Muscle of leg (tissue), 3 donors: ENCODE measurements at regions not wholly inside any gene's neighbourhood (a gene's known extent, or its start where the extent isn't known, plus 50 kb on each side); places are given as distances from the start of the nearest gene placed in this dataset.
"Not testable (repeated sequence)": the region's sequence is repeated elsewhere in the genome, so short reads cannot be mapped to it uniquely, and the experiment has no call there.

ENCODE experiments used
- DNase-seq: peaks from one replicate; pipeline ENCODE4 v3.0.0; 2013
- H3K27ac ChIP-seq: one replicate; pipeline ENCODE4 v1.5.1; 2013; ENCODE audit warnings: mild to moderate bottlenecking, low read length, control low read depth
- H3K27me3 ChIP-seq: one replicate; pipeline ENCODE4 v1.6.1; 2013; ENCODE audit warnings: low read length; ENCODE audit not compliant: control insufficient read depth, insufficient read depth
- H3K36me3 ChIP-seq: one replicate; pipeline ENCODE4 v1.6.1; 2013; ENCODE audit warnings: low read length; ENCODE audit not compliant: control insufficient read depth, insufficient read depth
- H3K4me1 ChIP-seq: one replicate; pipeline ENCODE4 v1.6.1; 2013; ENCODE audit warnings: low read length; ENCODE audit not compliant: control insufficient read depth, insufficient read depth
- H3K4me3 ChIP-seq: one replicate; pipeline ENCODE4 v1.5.1; 2013; ENCODE audit warnings: low read length, control low read depth
- H3K9me3 ChIP-seq: replicated peaks from 2 replicates; pipeline ENCODE4 v1.6.1; 2013; ENCODE audit warnings: low read depth, low read length; ENCODE audit not compliant: control insufficient read depth
- WGBS: methylation state at CpG from one replicate; pipeline ENCODE4 v1.1.5; 2013; ENCODE audit warnings: missing lambda C conversion rate; ENCODE audit not compliant: insufficient coverage; 5-methylcytosine and 5-hydroxymethylcytosine counted together

DNA sequence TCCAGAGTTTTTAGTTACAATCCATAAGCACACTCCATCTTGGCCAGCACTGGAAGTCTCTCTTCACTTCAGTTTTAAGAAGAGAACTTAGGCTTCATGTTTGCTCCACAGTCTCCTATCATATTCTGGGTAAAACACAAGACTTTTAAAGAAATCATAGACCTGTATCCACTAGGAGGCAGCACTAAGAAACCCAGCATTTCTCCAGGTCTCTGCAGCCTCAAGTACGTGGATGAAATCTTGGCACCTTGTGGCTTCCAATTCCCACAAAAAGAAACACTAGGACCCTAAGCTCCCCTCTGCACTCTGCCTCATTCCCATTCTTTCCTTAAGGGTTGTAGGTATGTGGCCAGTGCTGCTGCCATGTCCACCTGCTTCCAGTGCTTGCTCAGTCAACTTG is 367.3 kb upstream of the CASK start:
- H3K9me3 ChIP-seq, result no peaks in the 10 kb centered on the region
- WGBS, result no CpG with 5 or more reads among the region's 1 CpG
- no peaks in the 10 kb centered on the region for H3K36me3 ChIP-seq
- no peak overlapping the region for H3K4me3 ChIP-seq
- no peak for DNase-seq
- H3K27me3 ChIP-seq, result peaks cover 4% of the 10 kb centered on the region
- no peaks in the 10 kb centered on the region for H3K4me1 ChIP-seq
- no peak overlapping the region for H3K27ac ChIP-seq

- no CpG with 5 or more reads among the region's 3 CpGs for WGBS
- no peak for DNase-seq
- Histone ChIP-seq H3K36me3 (no peaks in the 10 kb centered on the region), H3K4me1 (no peaks in the 10 kb centered on the region), H3K27me3 (peaks cover 4% of the 10 kb centered on the region), H3K27ac (no peak overlapping the region), H3K4me3 (no peak overlapping the region), H3K9me3 (no peaks in the 10 kb centered on the region)
These were observed 366.4 kb upstream of the CASK start for GRCh38 chrX:42289492-42290385.

GRCh38 chrX:42285681-42286080 is 362.3 kb upstream of the CASK start:
- H3K9me3 ChIP-seq, DNase-seq: not testable (repeated sequence)
- WGBS, result 100% methylated on average over 1 of the region's 28 CpGs

DNA sequence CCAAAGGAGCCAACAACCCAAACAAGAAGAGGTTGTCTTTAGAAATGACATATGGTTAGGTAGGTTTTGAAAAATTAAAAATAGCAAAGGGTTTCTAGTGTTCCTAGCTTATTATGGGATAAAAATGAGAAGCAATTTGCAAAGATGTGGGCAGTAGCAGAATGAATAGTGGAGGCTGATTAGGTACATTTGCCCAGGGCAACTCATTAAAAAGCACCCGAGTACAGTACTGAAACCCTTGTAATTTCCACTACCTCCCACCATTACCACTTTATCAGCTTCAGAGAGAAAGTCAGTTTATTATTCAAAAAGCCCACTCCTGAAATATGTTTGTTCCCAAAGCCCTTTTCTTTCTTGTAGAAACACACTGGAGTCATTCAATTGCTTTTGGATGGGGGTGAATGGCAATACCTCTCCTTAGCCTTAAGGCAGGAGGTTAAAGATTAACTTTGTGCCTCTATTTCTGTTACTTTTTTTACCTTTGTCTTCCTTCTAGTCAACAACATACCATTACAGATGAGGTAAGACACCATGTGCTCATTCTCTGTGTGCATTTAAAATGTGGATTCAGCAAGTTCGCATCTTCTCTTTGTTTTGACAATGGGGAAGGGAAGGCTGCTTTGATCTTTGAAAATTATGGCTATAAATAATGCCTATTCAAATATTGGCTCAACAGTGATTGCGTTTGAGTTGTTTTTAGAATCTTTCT is 353.8 kb upstream of the CASK start:
- Histone ChIP-seq H3K4me1 (no peaks in the 10 kb centered on the region), H3K27ac (no peak overlapping the region), H3K9me3 (no peaks in the 10 kb centered on the region), H3K4me3 (no peak overlapping the region), H3K36me3 (no peaks in the 10 kb centered on the region), H3K27me3 (peaks cover 12% of the 10 kb centered on the region)
- DNase-seq, result no peak
- 60% methylated on average over 1 of the region's 3 CpGs for WGBS

More at GRCh38 chrX:42285681-42286080, 362.3 kb upstream of the CASK start:
- H3K36me3 ChIP-seq, H3K4me1 ChIP-seq, H3K4me3 ChIP-seq, H3K27ac ChIP-seq, H3K27me3 ChIP-seq: not testable (repeated sequence)

DNA sequence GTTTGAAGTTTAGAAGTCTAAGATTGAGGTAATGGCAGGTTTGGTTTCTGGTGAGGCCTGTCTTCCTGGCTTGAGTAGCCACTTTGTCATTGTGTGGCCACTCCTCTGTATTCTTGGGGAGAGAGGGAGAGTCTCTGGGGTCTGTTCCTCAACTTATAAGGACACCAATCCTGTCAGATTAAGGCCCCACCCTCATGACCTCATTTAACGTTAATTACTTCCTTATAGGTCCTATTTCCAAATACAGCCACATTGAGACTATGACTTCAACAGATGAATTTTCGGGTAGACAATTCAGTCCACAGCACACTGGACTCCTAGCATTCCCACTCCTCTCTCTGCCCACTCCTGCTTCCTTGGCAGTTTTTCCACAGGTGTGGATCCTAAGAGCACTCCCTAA is 350.8 kb upstream of the CASK start:
- H3K4me3 ChIP-seq, result no peak overlapping the region
- 48% methylated on average over 2 of the region's 2 CpGs for WGBS
- H3K4me1 ChIP-seq, result no peaks in the 10 kb centered on the region
- no peaks in the 10 kb centered on the region for H3K9me3 ChIP-seq
- no peak overlapping the region for H3K27ac ChIP-seq
- H3K27me3 ChIP-seq, result peaks cover 12% of the 10 kb centered on the region
- H3K36me3 ChIP-seq, result no peaks in the 10 kb centered on the region
- DNase-seq, result no peak

GRCh38 chrX:42273387-42273786 is 350.0 kb upstream of the CASK start:
- Histone ChIP-seq H3K36me3 (no peaks in the 10 kb centered on the region), H3K27me3 (peaks cover 8% of the 10 kb centered on the region), H3K4me3 (no peak overlapping the region), H3K9me3 (no peaks in the 10 kb centered on the region), H3K27ac (no peak overlapping the region), H3K4me1 (no peaks in the 10 kb centered on the region)
- WGBS, result 61% methylated on average over 4 of the region's 4 CpGs
- no peak for DNase-seq

DNA sequence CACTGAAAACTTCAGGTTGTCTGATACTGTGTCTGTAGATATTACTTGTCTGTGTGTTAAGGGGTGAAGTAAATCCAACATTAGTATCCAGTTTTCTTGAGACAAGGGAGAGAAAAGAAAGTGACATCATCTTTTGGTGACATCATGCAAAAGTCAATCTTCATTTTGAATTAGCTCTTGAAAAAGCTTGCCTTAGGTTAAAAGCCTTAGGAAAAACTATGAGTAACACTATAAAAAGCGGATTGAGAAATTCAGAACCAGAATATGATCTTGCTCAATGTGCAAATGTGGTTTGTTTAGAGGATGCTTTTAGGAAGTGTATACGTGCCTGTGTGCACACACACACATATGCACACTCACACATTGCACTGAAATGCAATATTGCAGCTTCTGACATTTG is 345.8 kb upstream of the CASK start:
- no peak overlapping the region for H3K27ac ChIP-seq
- no peaks in the 10 kb centered on the region for H3K4me1 ChIP-seq
- no peaks in the 10 kb centered on the region for H3K9me3 ChIP-seq

DNA sequence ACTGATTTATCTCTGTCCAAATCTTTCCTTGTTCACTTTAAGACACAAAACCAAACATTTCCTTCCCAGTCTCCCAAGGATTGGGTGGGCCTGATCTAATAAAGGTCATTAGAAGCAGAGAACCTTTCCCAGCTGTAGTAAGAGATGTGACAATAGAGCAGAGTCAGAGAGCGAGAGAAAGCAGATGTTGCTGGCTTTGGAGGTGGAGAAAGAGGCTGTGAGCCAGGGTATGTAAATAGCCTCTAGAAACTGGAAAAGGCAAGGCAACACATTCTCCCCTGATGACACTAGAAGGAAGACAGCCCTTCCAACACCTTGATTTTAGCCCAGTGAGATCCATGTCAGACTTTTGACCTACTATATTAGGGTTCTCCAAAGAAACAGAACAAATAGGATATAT is 337.5 kb upstream of the CASK start:
- Histone ChIP-seq H3K4me1 (no peaks in the 10 kb centered on the region), H3K9me3 (no peaks in the 10 kb centered on the region), H3K36me3 (no peaks in the 10 kb centered on the region), H3K4me3 (no peak overlapping the region), H3K27ac (no peak overlapping the region), H3K27me3 (no peaks in the 10 kb centered on the region)
- peak; percentile 78 for DNase-seq
- WGBS, result no CpG with 5 or more reads among the region's 1 CpG

More for the DNA sequence above, 345.8 kb upstream of the CASK start:
- H3K36me3 ChIP-seq, result no peaks in the 10 kb centered on the region
- no CpG with 5 or more reads among the region's 2 CpGs for WGBS
- H3K27me3 ChIP-seq, result peaks cover 7% of the 10 kb centered on the region
- DNase-seq, result peak; percentile 19
- no peak overlapping the region for H3K4me3 ChIP-seq

DNA sequence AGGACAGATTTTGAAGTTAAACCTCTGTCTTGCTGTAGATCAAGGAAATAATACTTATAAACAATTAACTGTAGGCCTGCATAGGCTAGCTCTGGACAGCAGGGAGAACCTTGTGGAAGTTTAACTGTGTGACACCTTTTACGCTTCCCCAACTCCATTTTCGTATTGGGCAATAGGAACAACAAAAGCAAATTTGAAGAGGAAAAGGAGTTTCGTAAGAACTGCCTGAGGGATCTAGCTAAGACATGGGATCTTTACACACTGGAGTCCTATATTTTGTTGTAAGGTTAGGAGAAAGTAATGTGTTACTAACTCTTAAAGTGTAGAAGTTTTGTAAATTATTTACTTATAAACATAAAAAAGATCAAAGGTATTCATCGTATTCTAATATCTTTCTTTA is 324.9 kb upstream of the CASK start:
- DNase-seq, result no peak
- Histone ChIP-seq H3K9me3 (no peaks in the 10 kb centered on the region), H3K27ac (no peak overlapping the region), H3K27me3 (peaks cover 7% of the 10 kb centered on the region), H3K4me3 (no peak overlapping the region), H3K4me1 (no peaks in the 10 kb centered on the region), H3K36me3 (no peaks in the 10 kb centered on the region)
- 80% methylated on average over 1 of the region's 4 CpGs for WGBS

DNA sequence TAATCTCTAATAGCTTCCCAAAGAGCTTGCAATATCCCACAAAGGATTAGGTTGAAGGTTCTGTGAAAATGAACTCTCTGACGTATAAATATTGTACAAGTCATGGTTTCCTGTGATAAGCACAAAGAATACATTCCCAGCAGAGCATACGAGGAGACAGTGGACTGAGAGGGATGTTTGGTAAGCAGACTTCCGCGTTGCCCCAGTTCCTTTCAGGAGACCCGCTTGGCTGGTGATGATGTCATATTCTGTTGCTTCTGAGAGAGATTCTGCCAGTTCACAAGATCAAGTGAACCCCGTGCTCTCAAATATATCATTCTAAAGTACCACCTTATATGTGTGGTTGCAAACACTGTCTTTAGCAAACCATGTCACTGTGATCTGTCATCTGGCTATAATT is 323.9 kb upstream of the CASK start:
- H3K4me1 ChIP-seq, result no peaks in the 10 kb centered on the region
- no peaks in the 10 kb centered on the region for H3K9me3 ChIP-seq
- WGBS, result no CpG with 5 or more reads among the region's 6 CpGs
- H3K4me3 ChIP-seq, result no peak overlapping the region
- DNase-seq, result no peak
- no peaks in the 10 kb centered on the region for H3K36me3 ChIP-seq
- H3K27ac ChIP-seq, result no peak overlapping the region
- peaks cover 7% of the 10 kb centered on the region for H3K27me3 ChIP-seq
